ENCODE measurements at regions not wholly inside any gene's neighbourhood (a gene's known extent, or its start where the extent isn't known, plus 50 kb on each side); places are given as distances from the start of the nearest gene placed in this dataset.

GRCh38 chr6:147829418-147829817 lies 320.9 kb downstream of the SAMD5 start:
- no peak for TF ChIP-seq CTCF (IDR thresholded peaks at IDR 0.05)
- TF ChIP-seq POLR2A (IDR thresholded peaks at IDR 0.05) = no peak

All from body of pancreas (tissue), 4 donors.